Islet precursor cell (in vitro differentiated cells): ENCODE measurements at regions not wholly inside any gene's neighbourhood (a gene's known extent, or its start where the extent isn't known, plus 50 kb on each side); places are given as distances from the start of the nearest gene placed in this dataset.
"Not testable (repeated sequence)": the region's sequence is repeated elsewhere in the genome, so short reads cannot be mapped to it uniquely, and the experiment has no call there.

Experiments
- DNase-seq: peaks from one replicate; pipeline ENCODE4 v3.0.0-alpha.2; 2018

DNA sequence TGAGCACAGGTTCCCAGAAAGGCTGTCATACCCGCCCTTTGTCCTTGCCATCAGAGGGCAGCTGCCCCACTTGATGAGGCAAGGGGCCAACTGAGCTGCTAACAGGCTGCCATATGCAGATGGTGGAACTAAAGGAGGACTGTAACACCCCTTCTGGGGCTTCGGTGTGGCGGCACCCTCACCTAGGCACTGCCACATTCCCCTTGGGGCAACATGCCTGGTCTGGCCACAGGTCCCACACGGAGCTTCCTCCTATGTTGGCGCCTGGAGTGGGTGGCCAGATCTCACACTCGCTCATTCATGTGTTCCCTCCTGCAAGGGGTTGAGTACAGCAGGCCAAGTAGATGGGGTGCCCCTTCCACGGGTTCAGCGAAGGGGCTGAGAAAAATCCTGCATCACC lies 777.4 kb upstream of the CHD1 start:
- no peak for DNase-seq

DNA sequence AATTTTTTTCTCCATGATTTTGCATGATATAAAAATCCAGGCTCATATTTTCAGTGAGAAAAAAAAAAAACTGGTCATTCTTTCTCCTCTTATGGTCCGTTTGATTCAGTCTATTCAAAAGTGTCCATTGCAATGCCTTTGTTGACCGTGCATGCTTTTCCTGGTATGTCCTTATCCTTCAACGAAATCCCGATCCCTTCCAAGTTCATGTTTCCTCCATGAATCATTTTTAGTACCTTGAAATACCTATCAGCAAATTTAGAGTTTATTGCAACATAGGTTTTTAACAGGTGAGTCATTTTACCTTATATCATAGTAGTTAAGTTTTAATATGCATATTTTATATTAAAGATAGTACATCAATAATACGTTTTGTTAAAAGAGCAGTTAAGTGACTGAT lies 773.8 kb upstream of the CHD1 start:
- DNase-seq: no peak

DNA sequence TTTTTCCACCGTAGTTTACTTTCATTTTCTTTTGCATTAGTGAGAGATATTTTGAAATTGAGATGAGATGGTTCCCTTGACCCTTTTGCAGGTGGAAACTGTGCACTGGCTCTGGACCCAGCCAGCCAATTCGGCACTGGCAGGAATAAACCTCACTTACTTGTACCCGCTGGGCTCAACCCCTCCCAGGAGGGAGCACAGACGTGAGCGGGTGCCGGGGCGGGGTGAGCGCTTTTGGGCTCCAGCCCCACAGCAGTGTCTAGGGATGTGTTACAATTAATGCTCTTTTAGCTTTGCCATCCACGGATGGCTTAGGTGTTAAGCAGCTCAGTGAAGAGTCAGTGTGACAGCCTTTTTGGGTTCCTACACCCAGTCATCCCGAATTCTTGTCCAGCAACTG lies 766.1 kb upstream of the CHD1 start:
- no peak for DNase-seq

DNA sequence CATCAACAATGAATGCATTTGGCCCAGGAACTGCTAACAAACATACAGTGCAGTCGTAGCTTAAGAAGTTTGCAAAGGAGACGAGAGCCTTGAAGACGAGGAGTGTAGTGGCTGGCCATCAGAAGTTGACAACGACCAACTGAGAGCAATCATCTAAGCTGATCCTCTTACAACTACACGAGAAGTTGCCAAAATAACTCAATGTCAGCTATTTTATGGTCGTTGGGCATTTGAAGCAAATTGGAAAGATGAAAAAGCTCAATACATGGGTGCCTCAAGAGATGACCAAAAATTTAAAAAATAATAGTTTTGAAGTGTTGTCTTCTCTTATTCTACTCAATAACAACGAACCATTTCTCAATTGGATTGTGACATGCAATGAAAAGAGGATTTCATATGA lies 757.7 kb upstream of the CHD1 start:
- no peak for DNase-seq

DNA sequence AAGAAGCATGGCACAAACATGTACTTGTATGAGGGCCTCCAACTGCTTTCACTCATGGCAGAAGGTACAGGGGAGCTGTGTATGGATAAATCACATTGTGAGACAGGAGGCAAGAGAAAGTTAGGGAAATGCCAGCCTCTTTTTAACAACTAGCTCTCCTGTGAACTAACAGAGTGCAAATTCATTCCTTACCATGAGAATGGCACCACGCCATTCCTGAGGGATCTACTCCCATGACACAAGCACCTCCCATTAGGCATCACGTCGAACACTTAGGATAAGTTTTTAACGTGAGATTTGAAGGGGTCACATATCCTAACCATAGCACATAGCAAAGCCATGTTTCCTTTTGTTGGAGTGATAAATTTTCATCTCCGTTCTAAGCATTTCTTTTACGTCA lies 747.2 kb upstream of the CHD1 start:
- no peak for DNase-seq

DNA sequence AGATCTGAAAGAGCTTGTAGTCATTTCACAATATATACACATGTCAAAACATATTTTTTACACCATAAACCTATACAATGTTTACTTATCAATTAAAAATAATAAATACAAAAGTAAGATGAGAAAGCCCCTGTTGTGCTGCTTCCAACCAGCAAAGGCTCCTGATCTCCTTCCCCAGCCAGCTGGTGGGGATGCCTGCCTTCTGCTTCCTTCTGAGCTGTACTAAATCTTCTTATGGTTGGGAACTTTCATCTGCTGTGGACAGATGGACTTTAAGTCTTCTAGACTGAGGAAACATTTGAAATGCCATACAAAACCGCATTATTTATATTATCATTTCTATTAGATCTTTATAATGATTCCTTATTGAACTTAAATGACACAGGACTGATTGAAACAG lies 745.3 kb upstream of the CHD1 start:
- no peak for DNase-seq

DNA sequence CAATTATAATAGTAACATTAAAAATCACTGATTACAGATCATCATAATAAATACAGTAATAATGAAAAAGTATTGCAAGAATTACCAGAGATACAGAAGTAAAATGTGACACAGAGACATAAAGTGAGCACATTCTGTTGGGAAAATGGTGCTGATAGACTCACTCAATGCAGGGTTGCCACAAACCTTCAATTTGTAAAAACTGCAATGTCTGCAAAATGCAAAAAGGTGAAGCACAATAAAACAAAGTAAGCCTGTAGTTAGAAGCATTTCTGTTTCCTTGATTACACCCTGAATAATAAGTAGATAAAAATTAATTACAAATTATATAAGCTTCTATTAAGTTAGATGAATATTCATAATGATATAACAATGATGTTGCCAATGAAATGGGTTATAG lies 736.2 kb upstream of the CHD1 start:
- no peak for DNase-seq

DNA sequence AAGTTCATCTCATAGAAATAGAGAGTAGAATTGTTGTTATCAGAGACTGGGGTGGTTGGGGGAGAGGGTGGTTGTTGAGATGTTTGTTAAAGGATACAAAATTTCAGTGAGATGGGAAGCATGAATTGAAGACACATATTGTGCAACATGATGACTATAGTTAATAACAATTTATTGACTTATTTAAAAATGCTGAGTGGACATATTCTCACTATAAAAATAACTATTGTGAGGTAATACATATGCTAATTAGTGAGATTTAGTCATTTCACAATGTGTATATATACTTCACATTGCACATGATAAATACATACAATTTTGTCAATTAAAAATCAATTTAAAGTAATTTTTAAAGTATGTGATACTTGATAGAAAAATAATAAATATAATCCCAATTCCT lies 722.5 kb upstream of the CHD1 start:
- DNase-seq: no peak

DNA sequence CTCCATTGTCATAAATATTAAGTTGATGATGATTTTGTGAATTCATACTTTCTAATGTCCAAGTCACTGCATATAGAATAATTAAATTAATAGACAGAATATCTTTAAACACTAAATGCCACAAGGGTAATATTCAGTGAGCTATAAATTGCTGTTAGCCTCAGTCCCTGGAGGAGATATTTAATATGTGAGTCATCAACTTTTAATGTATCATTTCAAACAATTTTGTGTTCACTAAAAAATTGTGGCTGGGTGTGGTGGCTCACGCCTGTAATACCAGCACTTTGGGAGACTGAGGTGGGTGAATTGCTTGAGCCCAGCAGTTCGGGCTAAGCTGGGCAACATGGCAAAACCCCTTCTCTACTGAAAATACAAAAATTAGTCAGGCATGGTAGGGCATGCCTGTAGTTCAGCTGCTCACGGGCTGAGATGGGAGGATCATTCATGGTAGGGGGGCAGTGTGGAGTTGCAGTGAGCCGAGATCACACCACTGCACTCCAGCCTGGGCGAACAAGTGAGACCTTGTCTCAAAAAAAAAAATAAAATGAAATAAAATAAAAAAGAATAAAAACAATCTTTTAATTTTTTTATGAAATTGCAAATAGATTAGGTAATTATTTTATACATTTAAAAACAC lies 717.3 kb upstream of the CHD1 start:
- no peak for DNase-seq

DNA sequence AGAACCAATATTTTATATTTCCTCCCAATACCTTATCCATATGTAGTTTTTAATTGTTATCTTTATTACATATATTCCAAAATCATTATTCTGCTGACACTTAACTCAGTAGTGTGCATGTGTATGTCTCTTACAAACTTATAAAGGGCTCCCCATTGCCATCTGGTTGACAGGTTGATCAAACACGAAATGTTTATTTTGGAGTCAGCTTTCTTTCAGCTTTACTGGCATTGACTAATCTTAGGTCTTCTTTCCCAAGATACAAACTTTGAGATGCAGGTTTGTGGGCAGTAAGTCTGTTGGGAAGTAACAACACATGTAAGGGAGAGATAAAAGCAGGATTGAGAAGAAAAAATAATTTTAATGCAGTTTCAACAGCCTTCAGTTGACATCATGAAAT lies 716.0 kb upstream of the CHD1 start:
- DNase-seq: no peak

DNA sequence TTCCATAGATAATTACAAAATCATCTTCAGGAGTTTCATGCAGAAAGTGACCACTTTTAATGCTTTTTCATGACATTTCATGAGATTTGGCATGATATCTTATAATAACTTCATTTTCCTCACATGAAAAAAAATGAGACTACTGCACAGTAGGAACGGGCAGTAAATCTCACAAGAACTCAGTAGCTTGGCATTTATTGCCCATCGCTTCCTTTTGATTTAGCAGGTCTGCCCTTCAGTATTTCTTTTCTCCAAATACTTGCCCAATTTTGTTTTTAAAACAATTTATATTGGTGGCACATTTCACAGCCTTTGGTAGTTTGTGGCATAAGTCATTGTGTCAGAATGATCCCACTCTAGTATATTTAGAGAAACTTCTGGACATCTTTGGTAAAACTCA lies 711.8 kb upstream of the CHD1 start:
- DNase-seq: no peak

DNA sequence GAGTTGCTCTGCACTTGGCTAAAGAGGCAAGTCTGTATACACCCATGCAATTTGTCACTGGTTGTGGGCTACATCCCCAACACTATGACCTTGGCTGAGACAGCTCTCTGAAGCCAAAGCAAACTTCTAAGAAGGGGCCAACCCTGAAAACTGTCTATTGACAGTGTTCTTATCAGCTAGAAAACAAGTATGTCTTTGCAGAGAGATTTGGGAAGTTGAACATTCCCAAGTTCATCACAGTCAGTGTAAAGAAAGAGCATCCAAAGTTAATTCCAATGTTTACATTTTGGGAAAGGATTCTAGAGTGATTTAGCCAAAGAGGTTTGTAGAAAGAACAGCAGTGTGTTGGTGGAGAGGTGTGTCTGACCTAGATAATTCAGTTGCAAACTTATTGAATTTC lies 711.1 kb upstream of the CHD1 start:
- DNase-seq: no peak

DNA sequence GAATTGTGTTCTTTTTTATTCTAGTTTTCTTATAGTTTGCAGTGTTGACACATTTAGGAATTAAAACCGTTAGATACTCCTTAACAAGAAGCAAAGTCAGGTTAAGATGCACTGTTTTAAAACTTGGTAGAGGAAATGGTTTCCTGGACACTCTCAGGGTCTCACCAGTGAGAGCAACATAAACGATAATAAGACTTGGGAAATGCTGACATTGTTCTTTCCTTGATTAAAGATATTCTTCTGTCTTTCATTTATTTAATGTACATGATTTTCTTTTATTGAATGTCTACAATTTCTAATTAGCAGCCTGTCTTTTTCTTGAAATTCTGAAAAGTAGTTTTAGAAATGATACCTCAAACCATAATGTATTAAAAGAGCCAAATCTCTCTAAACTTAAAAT lies 707.9 kb upstream of the CHD1 start:
- no peak for DNase-seq

DNA sequence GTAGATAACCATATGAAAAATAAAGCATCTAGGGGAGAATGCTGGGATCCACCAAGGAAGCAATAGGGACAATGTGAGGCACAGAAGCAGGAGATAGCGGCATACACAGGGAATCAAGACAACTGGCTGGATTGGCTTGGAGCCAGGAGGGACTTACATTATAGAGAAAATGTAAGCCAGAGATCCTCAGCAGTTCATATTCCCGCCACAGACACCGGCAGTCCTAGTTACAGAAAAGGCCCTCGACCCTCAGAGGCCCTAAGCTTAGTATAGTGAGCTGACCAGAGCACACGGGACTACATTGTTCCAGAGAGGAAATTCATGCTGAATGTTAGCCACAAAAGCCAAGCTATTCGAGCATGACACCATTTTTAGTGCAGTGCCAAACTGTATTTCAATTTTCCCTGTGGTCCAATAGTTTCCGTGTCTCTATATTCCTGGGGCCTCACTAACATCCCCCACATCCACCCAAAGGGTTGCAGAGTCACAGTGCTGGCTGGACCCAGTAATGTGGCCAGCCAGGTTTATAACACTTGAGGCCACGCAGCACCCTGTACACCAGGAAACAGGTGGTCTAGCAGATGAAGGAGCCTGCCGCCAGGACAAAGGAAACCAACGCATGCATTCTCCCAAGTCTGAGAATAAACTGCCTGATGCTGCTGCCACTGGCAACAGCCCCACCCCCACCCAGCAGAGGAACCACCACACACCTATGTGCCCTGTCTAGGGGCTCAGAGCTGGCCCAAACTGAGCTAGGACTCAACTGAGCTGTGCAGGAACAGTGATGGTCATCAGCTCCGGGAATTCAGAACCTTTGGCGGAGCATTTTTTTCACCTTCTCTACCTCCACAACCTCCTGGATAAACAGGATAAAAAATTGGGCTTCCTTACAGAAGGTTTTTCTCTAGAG lies 693.2 kb upstream of the CHD1 start:
- no peak for DNase-seq

DNA sequence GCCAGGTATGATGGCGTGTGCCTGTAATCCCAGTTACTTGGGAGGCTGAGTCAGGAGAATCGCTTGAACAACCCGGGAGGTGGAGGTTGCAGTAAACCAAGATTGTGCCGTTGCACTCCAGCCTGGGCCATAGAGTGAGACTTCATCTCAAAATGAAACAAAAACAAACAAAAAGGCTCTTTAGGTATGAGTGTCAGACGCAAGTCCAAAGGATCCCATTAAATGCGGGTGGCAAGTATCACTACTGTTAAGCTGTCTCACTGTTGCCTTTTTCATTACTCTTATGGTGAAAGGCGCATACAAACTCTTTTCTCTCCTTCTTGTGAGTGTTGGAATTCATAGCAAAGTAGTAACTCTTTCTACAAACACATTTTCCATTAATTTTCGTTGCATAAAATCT lies 688.5 kb upstream of the CHD1 start:
- DNase-seq: no peak

DNA sequence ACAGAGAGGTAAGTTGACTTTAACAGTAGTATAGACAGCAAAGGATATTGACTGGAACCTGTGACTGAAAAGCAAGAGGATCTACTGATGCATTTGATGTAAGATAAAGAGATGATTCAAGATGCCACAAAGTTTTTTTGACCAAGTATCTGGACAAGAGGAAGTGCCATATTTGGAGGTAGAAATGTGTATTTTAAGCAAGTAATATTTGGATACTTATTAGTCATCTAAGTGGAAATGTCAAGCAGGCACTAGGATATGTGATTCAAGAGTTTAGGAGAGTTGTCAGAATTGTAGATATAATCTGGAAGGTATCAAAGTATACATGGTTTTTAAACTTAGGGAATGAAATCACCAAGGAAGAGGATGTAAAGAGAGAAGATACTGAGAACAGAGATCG lies 686.1 kb upstream of the CHD1 start:
- DNase-seq: no peak

DNA sequence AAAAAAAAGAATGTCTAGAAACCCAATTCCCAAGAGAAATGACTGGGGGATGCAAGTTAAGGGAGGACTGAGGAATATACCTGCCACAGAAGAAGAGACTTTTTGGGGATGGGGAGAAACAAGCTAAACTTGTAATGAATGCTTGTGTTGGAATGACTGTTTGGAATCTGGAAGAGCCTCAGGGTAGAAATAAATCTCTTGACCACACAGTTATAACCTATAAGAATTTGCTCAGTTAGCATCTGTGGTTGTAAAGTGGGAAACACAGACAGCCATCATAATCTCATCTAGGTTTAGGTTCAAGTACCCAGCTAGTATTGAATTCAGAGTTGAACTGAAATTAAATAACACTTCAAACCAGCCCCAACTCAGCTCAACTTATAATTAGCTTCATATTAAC lies 678.3 kb upstream of the CHD1 start:
- DNase-seq: no peak

DNA sequence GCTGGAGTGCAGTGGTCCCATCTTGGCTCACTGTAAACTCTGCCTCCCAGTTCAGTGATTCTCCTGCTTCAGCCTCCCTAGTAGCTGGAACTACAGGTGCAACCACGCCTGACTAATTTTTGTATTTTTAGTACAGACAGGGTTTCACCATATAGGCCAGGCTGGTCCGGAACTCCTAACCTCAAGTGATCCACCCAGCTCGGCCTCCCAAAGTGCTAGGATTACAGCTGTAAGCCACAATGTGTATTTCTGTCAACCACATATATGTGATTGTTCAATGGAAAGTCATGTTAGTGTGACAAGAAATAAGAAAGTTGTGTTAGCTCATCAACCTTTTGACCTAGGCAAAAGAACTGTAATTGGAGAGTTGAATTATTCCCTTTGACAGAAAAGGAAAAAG lies 677.1 kb upstream of the CHD1 start:
- no peak for DNase-seq

DNA sequence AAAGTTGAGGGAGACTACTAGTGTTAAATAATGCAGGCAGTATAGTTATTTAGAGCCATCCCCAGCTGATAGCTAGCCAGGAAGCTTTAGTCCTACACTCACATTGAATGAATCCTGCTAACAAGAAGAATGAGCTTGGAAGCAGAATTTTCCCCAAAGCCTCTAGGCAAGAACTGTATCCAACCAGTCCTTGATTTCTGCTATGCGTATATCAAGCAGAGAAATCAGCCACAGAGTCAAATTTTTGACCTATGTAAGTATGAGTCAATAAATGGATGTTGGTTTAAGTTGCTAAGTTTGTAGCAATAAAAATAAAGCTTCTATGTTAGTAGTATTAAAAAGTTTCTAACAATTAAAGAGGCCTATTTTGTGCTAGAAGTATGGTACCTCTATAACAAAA lies 672.1 kb upstream of the CHD1 start:
- no peak for DNase-seq

DNA sequence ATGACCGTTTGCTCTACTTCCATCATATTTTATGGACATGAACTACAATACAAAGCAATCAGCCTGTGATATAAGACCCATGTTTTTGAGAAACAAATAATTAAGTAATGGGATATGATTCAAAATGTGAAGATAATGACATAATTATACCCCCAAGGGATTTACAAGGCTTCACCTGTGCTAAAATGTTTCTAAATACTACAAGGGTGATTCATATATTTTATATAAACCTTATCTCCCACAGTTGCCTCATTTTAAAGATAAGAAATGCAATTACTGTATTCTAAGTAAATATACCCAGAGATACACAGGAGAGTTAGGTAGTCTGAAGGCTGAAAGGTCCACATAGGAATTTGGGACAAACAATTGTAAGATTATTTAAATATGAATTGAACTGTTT lies 662.0 kb upstream of the CHD1 start:
- DNase-seq: no peak

DNA sequence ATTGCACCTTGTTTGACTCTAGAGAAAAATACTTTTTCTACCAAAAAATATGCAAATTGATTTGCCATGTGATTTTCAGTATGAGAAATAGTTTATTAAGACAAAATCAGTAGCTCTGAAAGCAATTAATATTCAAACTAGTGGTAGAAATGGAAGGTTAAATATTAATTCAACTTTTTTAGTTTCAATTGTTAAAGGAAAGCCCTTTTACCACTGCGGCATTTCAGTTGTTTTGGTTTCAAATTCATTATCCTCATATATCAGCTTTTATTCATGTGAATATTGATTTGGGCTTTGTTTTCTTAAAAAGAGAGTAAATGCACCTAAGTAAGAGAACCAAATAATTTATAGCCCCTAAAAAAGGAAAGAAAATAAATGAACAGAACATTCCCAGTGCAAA lies 660.6 kb upstream of the CHD1 start:
- no peak for DNase-seq

DNA sequence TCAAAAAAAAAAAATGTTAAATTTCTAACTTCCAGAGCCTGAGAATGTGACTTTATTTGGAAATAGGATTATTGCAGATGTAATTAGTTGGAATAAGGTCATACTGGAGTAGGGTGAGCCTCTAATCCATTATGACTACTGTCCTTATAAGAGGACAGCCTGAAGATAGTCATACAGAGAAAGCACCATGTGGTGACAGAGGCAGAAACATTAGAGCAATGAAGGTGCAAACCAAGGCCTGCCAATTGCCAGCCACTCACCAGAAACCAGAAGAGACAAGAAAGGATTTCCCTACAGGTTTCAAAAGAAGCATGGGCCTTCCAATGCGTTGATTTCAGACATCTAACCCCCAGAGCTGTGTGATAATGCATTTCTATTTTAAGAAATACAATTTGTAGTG lies 659.2 kb upstream of the CHD1 start:
- DNase-seq: no peak

DNA sequence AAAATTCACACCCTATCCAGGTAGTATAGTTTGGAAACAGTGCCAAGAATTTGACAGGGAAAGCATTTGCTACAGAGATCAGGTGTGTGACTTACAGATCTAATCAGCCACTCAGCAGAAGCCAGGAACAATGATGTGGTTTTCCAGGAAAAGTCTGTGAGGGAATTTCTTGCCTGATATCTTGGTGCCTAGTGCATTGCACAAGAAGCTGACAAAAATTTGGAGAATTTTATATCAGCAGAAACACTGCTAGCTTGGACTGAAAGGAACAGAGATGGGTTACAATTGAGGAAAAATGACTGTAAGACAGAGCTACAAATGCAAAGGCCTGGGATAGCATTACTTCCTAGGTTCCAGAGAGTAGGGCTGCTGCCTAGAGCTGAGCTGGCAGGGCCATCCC lies 658.1 kb upstream of the CHD1 start:
- DNase-seq: no peak

DNA sequence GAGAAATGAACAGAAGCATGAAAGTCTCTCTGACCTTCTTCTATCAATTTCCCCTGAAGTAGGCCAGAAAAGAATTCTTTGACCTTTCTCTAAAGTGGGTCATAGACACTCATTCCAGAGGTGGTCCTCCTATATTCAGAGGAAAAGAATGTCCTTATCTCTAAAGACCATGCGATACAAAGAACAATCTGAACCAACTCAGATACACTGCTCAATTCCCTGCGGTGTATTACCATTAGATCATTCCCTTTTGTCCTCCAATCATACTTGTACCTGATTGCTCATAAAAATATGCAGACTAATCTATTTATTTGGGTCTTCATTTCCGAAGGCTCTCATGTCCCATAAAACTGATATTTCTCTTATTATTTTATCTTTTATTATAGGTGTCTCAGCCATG lies 652.4 kb upstream of the CHD1 start:
- not testable (repeated sequence) for DNase-seq
